Brain pericyte (primary cell): ENCODE measurements at regions not wholly inside any gene's neighbourhood (a gene's known extent, or its start where the extent isn't known, plus 50 kb on each side); places are given as distances from the start of the nearest gene placed in this dataset.

Experiments used
- DNase-seq: peaks from one replicate; pipeline ENCODE4 v3.0.0-alpha.2; 2012; ENCODE audit warnings: low read depth, low spot score

- no peak for DNase-seq
These were observed 190.1 kb downstream of the HAUS1 start for GRCh38 chr18:46294318-46294717.

- DNase-seq = no peak
These were observed 190.6 kb downstream of the HAUS1 start for GRCh38 chr18:46294751-46295150.

GRCh38 chr18:46295416-46295815, 191.2 kb downstream of the HAUS1 start:
- no peak for DNase-seq

- no peak for DNase-seq
These were observed 192.5 kb downstream of the HAUS1 start for GRCh38 chr18:46296656-46297055.

GRCh38 chr18:46297124-46297523, 192.9 kb downstream of the HAUS1 start:
- no peak for DNase-seq

GRCh38 chr18:46297621-46298020, 193.4 kb downstream of the HAUS1 start:
- DNase-seq = no peak

GRCh38 chr18:46298511-46298910, 194.3 kb downstream of the HAUS1 start:
- DNase-seq = no peak

- DNase-seq = no peak
These were observed 195.4 kb downstream of the HAUS1 start for GRCh38 chr18:46299465-46300008.

- no peak for DNase-seq
These were observed 196.9 kb downstream of the HAUS1 start for GRCh38 chr18:46301081-46301480.

GRCh38 chr18:46301571-46301970, 197.4 kb downstream of the HAUS1 start:
- DNase-seq = no peak

GRCh38 chr18:46302528-46303485, 198.6 kb downstream of the HAUS1 start:
- no peak for DNase-seq

- DNase-seq = no peak
These were observed 206.1 kb downstream of the HAUS1 start for GRCh38 chr18:46310258-46310657.

- DNase-seq = no peak
These were observed 206.6 kb downstream of the HAUS1 start for GRCh38 chr18:46310675-46311345.

- no peak for DNase-seq
These were observed 207.3 kb downstream of the HAUS1 start for GRCh38 chr18:46311491-46311890.

GRCh38 chr18:46312221-46312620, 208.0 kb downstream of the HAUS1 start:
- DNase-seq = no peak

GRCh38 chr18:46313521-46313920, 209.3 kb downstream of the HAUS1 start:
- DNase-seq = no peak

- no peak for DNase-seq
These were observed 209.8 kb downstream of the HAUS1 start for GRCh38 chr18:46314011-46314410.

- DNase-seq = no peak
These were observed 211.0 kb downstream of the HAUS1 start for GRCh38 chr18:46315161-46315560.

GRCh38 chr18:46318356-46318755, 214.2 kb downstream of the HAUS1 start:
- no peak for DNase-seq

- DNase-seq = no peak
These were observed 215.6 kb downstream of the HAUS1 start for GRCh38 chr18:46319783-46320182.

- DNase-seq = no peak
These were observed 216.1 kb downstream of the HAUS1 start for GRCh38 chr18:46320297-46320696.

GRCh38 chr18:46320928-46321711, 216.9 kb downstream of the HAUS1 start:
- DNase-seq = no peak
